GM12875 (cell line): ENCODE measurements at regions not wholly inside any gene's neighbourhood (a gene's known extent, or its start where the extent isn't known, plus 50 kb on each side); places are given as distances from the start of the nearest gene placed in this dataset.

Source experiments
- H3K4me3 ChIP-seq: one replicate; pipeline ENCODE4 v1.5.1; 2011; ENCODE audit warnings: low read depth, low read length, control low read depth
- TF ChIP-seq, protein P1 (sequence below): IDR thresholded peaks from 2 replicates; pipeline ENCODE4 v1.5.1; 2011; ENCODE audit warnings: low read depth, mild to moderate bottlenecking, control low read depth, inconsistent platforms, low read length, moderate library complexity, borderline replicate concordance; ENCODE audit not compliant: insufficient read depth

- H3K4me3 ChIP-seq: no peak overlapping the region
- TF ChIP-seq, protein P1, sequence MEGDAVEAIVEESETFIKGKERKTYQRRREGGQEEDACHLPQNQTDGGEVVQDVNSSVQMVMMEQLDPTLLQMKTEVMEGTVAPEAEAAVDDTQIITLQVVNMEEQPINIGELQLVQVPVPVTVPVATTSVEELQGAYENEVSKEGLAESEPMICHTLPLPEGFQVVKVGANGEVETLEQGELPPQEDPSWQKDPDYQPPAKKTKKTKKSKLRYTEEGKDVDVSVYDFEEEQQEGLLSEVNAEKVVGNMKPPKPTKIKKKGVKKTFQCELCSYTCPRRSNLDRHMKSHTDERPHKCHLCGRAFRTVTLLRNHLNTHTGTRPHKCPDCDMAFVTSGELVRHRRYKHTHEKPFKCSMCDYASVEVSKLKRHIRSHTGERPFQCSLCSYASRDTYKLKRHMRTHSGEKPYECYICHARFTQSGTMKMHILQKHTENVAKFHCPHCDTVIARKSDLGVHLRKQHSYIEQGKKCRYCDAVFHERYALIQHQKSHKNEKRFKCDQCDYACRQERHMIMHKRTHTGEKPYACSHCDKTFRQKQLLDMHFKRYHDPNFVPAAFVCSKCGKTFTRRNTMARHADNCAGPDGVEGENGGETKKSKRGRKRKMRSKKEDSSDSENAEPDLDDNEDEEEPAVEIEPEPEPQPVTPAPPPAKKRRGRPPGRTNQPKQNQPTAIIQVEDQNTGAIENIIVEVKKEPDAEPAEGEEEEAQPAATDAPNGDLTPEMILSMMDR: no peak
These were observed 377.8 kb upstream of the FSIP2 start for GRCh38 chr2:185360776-185361175.

DNA sequence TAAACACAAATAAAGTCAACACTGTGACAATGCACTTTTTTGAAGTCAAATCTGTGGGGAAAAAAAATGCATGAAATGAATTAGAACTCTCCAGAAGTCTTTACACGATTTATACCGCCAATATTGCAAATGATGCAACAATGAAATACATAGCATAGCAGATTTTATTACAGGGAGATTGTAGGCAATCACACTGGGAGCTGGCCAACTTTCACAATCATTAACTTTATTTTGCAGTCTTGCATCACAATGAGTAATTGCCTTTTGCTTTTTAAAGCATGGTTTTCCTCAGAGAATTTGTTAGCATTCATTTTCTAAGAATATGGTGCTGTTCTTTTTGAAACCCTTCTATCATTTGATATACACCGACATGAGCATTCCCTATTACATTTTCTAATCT is 366.4 kb upstream of the FSIP2 start:
- TF ChIP-seq, protein P1: no peak
- H3K4me3 ChIP-seq: no peak overlapping the region

GRCh38 chr2:185373229-185373628 is 365.4 kb upstream of the FSIP2 start:
- H3K4me3 ChIP-seq: no peak overlapping the region
- TF ChIP-seq, protein P1: no peak

DNA sequence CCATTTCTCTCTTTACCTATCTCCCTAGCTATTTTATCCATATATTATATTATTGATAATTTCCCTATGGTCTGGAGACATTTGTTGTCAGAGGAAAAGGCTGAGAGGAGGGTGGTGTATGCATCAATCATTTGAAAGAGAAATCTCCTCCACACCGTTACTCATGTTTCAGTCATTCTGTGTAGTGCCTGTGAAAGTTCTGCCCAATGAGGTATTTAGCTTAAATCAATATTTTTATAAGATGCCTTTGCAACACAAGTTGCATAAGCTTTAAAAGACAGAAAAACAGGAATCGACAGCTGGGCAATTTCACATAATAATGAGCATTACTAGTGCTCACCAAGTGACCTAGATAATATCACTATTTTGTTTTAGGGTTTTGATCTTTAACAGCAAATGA is 363.7 kb upstream of the FSIP2 start:
- TF ChIP-seq, protein P1: no peak
- no peak overlapping the region for H3K4me3 ChIP-seq

DNA sequence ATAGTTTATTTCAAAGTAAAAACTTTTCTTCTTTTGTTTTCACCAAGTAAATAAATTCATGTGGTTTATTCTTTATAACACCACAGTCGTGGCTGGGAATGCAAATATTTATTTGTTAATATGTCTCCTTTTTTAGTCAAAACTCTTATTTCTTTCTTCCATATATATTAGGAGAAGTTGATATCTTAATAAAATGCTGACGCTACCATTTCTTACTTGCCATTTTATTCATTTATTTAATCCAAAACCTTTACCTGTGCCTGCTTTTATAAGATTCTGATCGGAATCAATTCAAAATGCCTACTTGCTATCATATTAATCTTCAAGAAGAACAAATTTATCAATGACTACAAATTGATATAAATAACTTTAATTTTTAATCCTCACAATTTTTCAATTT is 362.9 kb upstream of the FSIP2 start:
- TF ChIP-seq, protein P1: no peak
- no peak overlapping the region for H3K4me3 ChIP-seq

DNA sequence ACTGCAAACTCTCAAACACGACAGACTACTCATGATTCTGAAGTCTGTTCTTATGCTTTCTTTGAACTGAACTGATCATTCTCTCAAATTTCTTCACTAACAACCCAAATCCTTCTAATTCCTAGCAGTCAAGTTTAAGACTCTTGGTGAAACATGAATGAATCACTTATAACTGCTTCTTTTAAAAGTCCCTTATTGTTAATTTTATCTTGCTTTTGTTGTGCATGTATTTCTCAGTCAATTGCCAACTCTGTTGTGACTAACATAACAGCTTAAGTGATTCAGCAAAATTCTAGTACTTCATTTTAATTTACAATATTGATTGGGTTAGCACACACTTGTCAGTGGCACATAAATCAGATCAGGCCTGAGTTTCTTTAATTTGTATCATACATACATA is 357.0 kb upstream of the FSIP2 start:
- TF ChIP-seq, protein P1: no peak
- H3K4me3 ChIP-seq: no peak overlapping the region

DNA sequence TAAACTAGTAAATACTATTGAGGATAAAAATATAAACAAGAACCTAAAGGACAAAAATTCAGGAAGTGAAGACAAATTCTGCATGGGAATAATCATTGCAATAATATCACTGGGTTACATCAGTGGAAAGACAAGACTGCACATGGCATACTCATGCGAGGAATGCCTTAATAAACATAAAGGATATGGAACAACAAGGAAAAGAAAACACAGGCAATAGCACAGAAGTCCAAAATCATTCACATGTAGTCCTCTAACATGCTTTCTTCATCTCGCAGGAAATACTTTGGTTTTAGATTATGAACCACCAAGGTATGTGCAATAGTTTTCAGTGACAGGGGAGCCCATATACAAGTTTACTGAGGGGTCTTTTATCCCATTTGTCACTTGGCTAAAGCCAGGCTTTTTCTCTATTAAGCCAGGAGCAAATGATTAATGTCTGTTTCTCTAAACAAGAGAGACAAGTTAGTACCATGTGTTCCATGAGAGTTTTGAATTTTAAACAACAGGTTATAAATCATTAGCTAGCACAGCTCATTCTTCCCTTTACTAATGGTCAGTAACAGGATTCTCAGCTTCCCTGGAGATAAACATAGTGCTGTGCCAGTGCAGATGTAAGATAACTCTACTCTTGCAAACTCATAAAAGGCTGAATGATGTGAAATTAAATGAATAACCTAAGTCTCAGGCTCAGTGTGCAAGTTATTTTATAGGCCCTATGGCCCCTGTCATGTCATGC is 353.6 kb upstream of the FSIP2 start:
- no peak overlapping the region for H3K4me3 ChIP-seq
- TF ChIP-seq, protein P1: no peak
